Keratinocyte (primary cell): ENCODE measurements at regions not wholly inside any gene's neighbourhood (a gene's known extent, or its start where the extent isn't known, plus 50 kb on each side); places are given as distances from the start of the nearest gene placed in this dataset.

ENCODE experiments used
- DNase-seq: peaks from one replicate; pipeline ENCODE4 v3.0.0-alpha.2; 2011; ENCODE audit warnings: low read depth, missing footprints, low spot score
- FAIRE-seq: peaks from 2 replicates; lab custom pipeline; 2011; peaks lifted over from hg19 to GRCh38; lab: Jason Lieb, UNC
- H2AFZ ChIP-seq: 2 replicates; pipeline ENCODE4 v1.6.0; 2012; ENCODE audit warnings: low read length, control low read depth, inconsistent platforms; ENCODE audit not compliant: control insufficient read depth
- H3K27ac ChIP-seq: 2 replicates; pipeline ENCODE4 v1.5.1; 2011; ENCODE audit warnings: low read length; ENCODE audit not compliant: control insufficient read depth, insufficient read depth
- H3K27me3 ChIP-seq: 3 replicates; pipeline ENCODE4 v1.6.0; 2011; ENCODE audit warnings: low read length; ENCODE audit not compliant: control insufficient read depth, insufficient read depth; ENCODE audit errors: extremely low read depth
- H3K36me3 ChIP-seq, 2 experiments: 2 replicates in 1 of 2; 3 replicates in 1 of 2; pipeline ENCODE4 v1.5.1; 2011; ENCODE audit warnings: low read length in 2 of 2, mild to moderate bottlenecking in 1 of 2; ENCODE audit not compliant: control insufficient read depth in 2 of 2, insufficient read depth in 2 of 2; ENCODE audit errors: extremely low read depth in 1 of 2
- H3K4me1 ChIP-seq: 3 replicates; pipeline ENCODE4 v1.5.1; 2011; ENCODE audit warnings: low read length; ENCODE audit not compliant: control insufficient read depth, insufficient read depth; ENCODE audit errors: extremely low read depth
- H3K4me2 ChIP-seq: 3 replicates; pipeline ENCODE4 v1.6.0; 2011; ENCODE audit warnings: low read depth, low read length; ENCODE audit not compliant: control insufficient read depth, insufficient read depth; ENCODE audit errors: extremely low read depth
- H3K4me3 ChIP-seq, 3 experiments: fragments of 200-600 bp in 1 of 3; sonication (generic) in 1 of 3; 2 replicates in 2 of 3; 3 replicates in 1 of 3; pipeline ENCODE4 v1.5.1; 2011 to 2016; ENCODE audit warnings: low read length in 3 of 3, mild to moderate bottlenecking in 3 of 3, control low read depth in 2 of 3, inconsistent platforms in 1 of 3, low read depth in 1 of 3, mixed read lengths in 1 of 3, mixed run types in 1 of 3, moderate library complexity in 1 of 3; ENCODE audit not compliant: control insufficient read depth in 2 of 3, insufficient read depth in 2 of 3; ENCODE audit errors: extremely low read depth in 1 of 3
- H3K79me2 ChIP-seq: 2 replicates; pipeline ENCODE4 v1.6.0; 2012; ENCODE audit warnings: low read length; ENCODE audit not compliant: control insufficient read depth, insufficient read depth
- H3K9ac ChIP-seq: 3 replicates; pipeline ENCODE4 v1.6.0; 2011; ENCODE audit warnings: low read length; ENCODE audit not compliant: control insufficient read depth, insufficient read depth; ENCODE audit errors: extremely low read depth
- H3K9me1 ChIP-seq: 3 replicates; pipeline ENCODE4 v1.6.0; 2011; ENCODE audit warnings: low read length; ENCODE audit not compliant: control insufficient read depth, insufficient read depth; ENCODE audit errors: extremely low read depth
- H3K9me3 ChIP-seq: 2 replicates; pipeline ENCODE4 v1.5.1; 2012; ENCODE audit warnings: low read depth, low read length; ENCODE audit not compliant: control insufficient read depth
- H4K20me1 ChIP-seq: 3 replicates; pipeline ENCODE4 v1.6.0; 2011; ENCODE audit warnings: low read length; ENCODE audit not compliant: control insufficient read depth, insufficient read depth; ENCODE audit errors: extremely low read depth
- CTCF ChIP-seq, 3 experiments: IDR thresholded peaks in 1 of 3; conservative IDR thresholded peaks in 1 of 3; optimal IDR thresholded peaks in 1 of 3; 2 replicates in 2 of 3; 3 replicates in 1 of 3; pipeline versions ENCODE3 to v1.5.1; 2011; ENCODE audit warnings: low read length in 3 of 3, mild to moderate bottlenecking in 3 of 3, moderate library complexity in 2 of 3, control low read depth in 1 of 3, inconsistent platforms in 1 of 3; ENCODE audit not compliant: insufficient read depth in 2 of 3; ENCODE audit errors: extremely low read depth in 1 of 3
- EZH2 ChIP-seq: IDR thresholded peaks from one replicate; pipeline ENCODE4 v1.6.1; 2012; ENCODE audit warnings: inconsistent platforms, mild to moderate bottlenecking, low read length, moderate library complexity
- dilution Hi-C: fragments of 300-500 bp; cut with MboI; formaldehyde crosslinking; loops from one replicate; pipeline ENCODE4 v1.7.0; 2020; ENCODE audit warnings: low sequenced_read_pairs; ENCODE audit not compliant: extremely low pct_ligation_motif_present

GRCh38 chr11:95563173-95563572 is 226.4 kb downstream of the FAM76B start:
- H3K36me3 ChIP-seq, result no peaks in the 10 kb centered on the region
- H3K27ac ChIP-seq, result no peak overlapping the region
- H3K9me1 ChIP-seq, result no peaks in the 10 kb centered on the region
- dilution Hi-C loops, result no loop called here
- peak; percentile 84 for FAIRE-seq
- no peaks in the 10 kb centered on the region for H4K20me1 ChIP-seq
- no peak for DNase-seq
- TF ChIP-seq EZH2 (no peak), CTCF (optimal IDR thresholded peaks at IDR 0.05 in 1 of 3, IDR thresholded peaks at IDR 0.05 in 1 of 3, conservative IDR thresholded peaks at IDR 0.05 in 1 of 3; ENCODE audit: extremely low read depth in 1 of 3, insufficient read depth in 2 of 3, low read length in 3 of 3) (no peak)
- H3K9ac ChIP-seq, result no peak overlapping the region
- H2AFZ ChIP-seq, result peak overlapping the region; percentile 30
- H3K27me3 ChIP-seq, result no peaks in the 10 kb centered on the region
- no peaks in the 10 kb centered on the region for H3K79me2 ChIP-seq
- no peaks in the 10 kb centered on the region for H3K9me3 ChIP-seq
- H3K4me3 ChIP-seq, result no peak overlapping the region
- peaks cover 7% of the 10 kb centered on the region for H3K4me1 ChIP-seq
- no peak overlapping the region for H3K4me2 ChIP-seq

- Histone ChIP-seq H3K4me1 (peaks cover 7% of the 10 kb centered on the region), H3K4me3 (no peak overlapping the region), H3K79me2 (no peaks in the 10 kb centered on the region), H2AFZ (no peak overlapping the region), H3K9me3 (no peaks in the 10 kb centered on the region), H3K27ac (no peak overlapping the region), H3K9me1 (no peaks in the 10 kb centered on the region), H4K20me1 (no peaks in the 10 kb centered on the region), H3K9ac (no peak overlapping the region), H3K4me2 (no peak overlapping the region), H3K36me3 (no peaks in the 10 kb centered on the region), H3K27me3 (no peaks in the 10 kb centered on the region)
- TF ChIP-seq EZH2 (no peak), CTCF (optimal IDR thresholded peaks at IDR 0.05 in 1 of 3, IDR thresholded peaks at IDR 0.05 in 1 of 3, conservative IDR thresholded peaks at IDR 0.05 in 1 of 3; ENCODE audit: extremely low read depth in 1 of 3, insufficient read depth in 2 of 3, low read length in 3 of 3) (no peak)
- FAIRE-seq (no peak), DNase-seq (no peak)
- dilution Hi-C loops, result no loop called here
Measured at GRCh38 chr11:95562196-95562921, 227.2 kb downstream of the FAM76B start.
